ENCODE measurements at regions not wholly inside any gene's neighbourhood (a gene's known extent, or its start where the extent isn't known, plus 50 kb on each side); places are given as distances from the start of the nearest gene placed in this dataset.

DNA sequence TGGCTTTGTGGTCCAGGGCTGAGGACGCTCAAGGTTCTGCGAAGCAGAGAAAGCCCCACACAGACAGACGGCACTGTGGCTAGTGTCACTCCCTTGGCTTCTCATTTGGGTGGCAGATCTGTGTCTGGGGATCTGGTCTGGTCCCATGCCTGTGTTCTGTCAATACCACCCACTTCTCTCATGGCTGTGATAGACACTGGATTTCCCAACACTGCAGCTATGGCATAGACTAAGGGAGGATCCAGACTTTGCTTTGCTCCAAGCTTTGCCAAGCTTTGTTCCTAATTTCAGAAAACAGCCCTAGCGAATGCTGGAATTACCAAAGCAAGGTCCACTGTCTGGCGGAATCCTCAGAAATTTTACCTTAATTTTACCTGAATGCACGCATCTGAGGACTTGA is 62.1 kb downstream of the GADD45G start:
- no peak for DNase-seq (ENCODE audit: low spot score, unreplicated experiment)
- Mint-ChIP-seq H3K27ac (no peak overlapping the region), H3K27me3 (peaks cover 27% of the 10 kb centered on the region), H3K9me3 (ENCODE audit: low read depth) (no peaks in the 10 kb centered on the region), H3K4me3 (ENCODE audit: low read depth) (no peak overlapping the region), H3K36me3 (ENCODE audit: insufficient read depth) (no peaks in the 10 kb centered on the region), H3K4me1 (ENCODE audit: low read depth) (peaks cover 44% of the 10 kb centered on the region)
- TF ChIP-seq, protein P1, sequence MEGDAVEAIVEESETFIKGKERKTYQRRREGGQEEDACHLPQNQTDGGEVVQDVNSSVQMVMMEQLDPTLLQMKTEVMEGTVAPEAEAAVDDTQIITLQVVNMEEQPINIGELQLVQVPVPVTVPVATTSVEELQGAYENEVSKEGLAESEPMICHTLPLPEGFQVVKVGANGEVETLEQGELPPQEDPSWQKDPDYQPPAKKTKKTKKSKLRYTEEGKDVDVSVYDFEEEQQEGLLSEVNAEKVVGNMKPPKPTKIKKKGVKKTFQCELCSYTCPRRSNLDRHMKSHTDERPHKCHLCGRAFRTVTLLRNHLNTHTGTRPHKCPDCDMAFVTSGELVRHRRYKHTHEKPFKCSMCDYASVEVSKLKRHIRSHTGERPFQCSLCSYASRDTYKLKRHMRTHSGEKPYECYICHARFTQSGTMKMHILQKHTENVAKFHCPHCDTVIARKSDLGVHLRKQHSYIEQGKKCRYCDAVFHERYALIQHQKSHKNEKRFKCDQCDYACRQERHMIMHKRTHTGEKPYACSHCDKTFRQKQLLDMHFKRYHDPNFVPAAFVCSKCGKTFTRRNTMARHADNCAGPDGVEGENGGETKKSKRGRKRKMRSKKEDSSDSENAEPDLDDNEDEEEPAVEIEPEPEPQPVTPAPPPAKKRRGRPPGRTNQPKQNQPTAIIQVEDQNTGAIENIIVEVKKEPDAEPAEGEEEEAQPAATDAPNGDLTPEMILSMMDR (IDR thresholded peaks at IDR 0.05; ENCODE audit: unreplicated experiment) = no peak

DNA sequence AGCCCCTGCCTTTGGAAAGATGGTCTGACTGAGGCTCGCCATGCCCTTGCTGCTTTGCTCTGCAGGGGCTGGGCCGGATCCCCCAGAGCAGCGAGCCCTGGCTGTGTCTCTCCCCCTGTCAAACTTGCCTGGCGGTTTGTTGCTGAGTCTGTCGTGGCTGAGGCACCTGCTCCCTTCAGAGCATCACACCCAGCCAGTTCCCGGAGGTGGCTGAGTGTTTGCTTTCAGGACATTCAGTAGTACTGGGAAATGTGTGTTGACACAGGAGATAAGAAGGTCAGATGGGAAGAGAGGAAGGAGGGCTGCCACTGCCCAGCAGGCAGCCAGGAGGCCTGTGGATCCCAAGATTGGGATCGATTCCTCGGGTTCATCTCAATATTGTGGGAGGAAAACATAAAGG is 62.9 kb downstream of the GADD45G start:
- Mint-ChIP-seq H3K4me1 (ENCODE audit: low read depth) (peaks cover 39% of the 10 kb centered on the region), H3K27ac (peak overlapping the region; percentile 57), H3K4me3 (ENCODE audit: low read depth) (no peak overlapping the region), H3K27me3 (peaks cover 28% of the 10 kb centered on the region), H3K36me3 (ENCODE audit: insufficient read depth) (no peaks in the 10 kb centered on the region), H3K9me3 (ENCODE audit: low read depth) (no peaks in the 10 kb centered on the region)
- DNase-seq (ENCODE audit: low spot score, unreplicated experiment) = no peak
- TF ChIP-seq, protein P1 (IDR thresholded peaks at IDR 0.05; ENCODE audit: unreplicated experiment) = no peak

DNA sequence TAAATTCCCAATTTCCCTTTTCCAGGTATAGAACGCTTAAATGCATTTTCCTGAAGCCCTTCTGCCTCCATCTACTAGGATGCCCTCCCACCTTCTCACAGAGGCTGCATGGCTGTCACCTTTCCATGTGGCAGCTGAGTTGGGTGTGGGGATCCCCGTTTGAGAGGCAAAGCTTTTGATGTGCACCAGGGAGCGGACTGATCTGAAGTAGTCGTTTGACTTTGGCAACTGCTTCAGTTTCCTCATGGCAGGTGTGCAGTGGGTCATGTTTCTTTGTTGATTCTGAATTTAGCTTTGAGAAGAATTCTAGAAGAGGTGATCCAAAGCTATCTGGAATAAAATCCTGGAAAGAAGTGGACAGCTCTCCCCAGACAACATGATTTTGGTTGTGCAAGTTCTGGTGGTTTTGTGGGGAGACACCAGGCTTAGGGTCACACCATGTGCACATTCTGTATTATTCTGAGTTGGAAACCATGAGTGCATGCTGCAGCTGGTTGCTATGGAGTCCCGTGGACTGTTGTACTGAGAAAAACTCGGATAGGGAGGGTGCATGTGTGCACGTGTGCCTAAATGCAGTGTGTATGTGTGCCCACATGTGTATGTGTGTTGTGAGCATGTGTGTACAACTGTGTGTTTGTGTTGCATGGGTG is 63.5 kb downstream of the GADD45G start:
- Mint-ChIP-seq H3K4me3 (ENCODE audit: low read depth) (no peak overlapping the region), H3K27me3 (peaks cover 32% of the 10 kb centered on the region), H3K36me3 (ENCODE audit: insufficient read depth) (no peaks in the 10 kb centered on the region), H3K4me1 (ENCODE audit: low read depth) (peaks cover 38% of the 10 kb centered on the region), H3K9me3 (ENCODE audit: low read depth) (no peaks in the 10 kb centered on the region), H3K27ac (peak overlapping the region; percentile 57)
- TF ChIP-seq, protein P1 (IDR thresholded peaks at IDR 0.05; ENCODE audit: unreplicated experiment) = no peak
- DNase-seq (ENCODE audit: low spot score, unreplicated experiment) = no peak

DNA sequence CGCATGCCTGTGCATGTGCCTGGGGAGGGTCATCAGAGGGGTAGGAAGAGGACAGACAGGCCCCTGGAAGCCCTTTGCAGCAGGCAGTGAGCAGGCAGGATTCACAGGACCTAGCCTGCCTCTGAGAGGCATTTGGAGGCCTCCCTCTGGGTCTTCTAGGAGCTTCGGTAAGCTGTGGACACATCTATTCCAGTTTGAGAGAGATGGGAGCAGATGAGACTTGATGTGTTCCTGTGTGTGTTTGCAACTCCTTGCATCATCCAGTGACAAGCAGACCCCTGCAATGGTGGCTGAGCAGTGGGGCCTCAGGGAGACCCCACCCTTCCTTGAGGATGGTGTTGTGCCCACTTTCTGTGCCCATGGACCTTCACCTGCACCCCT is 64.0 kb downstream of the GADD45G start:
- no peak for DNase-seq (ENCODE audit: low spot score, unreplicated experiment)
- TF ChIP-seq, protein P1 (IDR thresholded peaks at IDR 0.05; ENCODE audit: unreplicated experiment) = no peak
- no peaks in the 10 kb centered on the region for H3K36me3 Mint-ChIP-seq (ENCODE audit: insufficient read depth)
- no peaks in the 10 kb centered on the region for H3K9me3 Mint-ChIP-seq (ENCODE audit: low read depth)
- H3K4me1 Mint-ChIP-seq (ENCODE audit: low read depth) = peaks cover 38% of the 10 kb centered on the region
- H3K27ac Mint-ChIP-seq = peak overlapping the region; percentile 17
- H3K27me3 Mint-ChIP-seq = peaks cover 32% of the 10 kb centered on the region
- H3K4me3 Mint-ChIP-seq (ENCODE audit: low read depth) = no peak overlapping the region

DNA sequence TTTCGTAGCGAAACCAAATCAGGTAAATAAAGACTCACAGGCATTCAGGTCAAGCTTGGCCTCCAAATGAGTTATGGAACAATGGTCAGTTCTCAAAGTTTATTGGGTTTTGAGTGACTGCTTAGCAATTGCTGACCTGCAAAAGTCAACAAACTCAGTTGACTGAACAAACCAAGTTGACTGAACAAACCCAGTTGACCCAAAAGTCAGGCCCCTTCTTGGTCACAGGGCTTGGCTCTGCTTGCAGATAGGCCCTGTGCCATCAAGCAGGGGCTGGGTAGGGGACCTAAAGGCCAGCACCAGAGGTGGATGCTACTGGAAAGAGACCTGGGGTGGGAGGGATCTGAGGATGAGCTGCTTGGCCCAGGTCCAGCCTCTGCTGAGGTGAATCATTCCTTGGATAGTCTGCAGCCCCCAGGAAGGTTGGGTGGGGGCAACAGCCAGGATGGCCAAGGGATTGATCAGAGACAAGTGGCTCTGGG is 64.6 kb downstream of the GADD45G start:
- Mint-ChIP-seq H3K4me1 (ENCODE audit: low read depth) (peaks cover 38% of the 10 kb centered on the region), H3K36me3 (ENCODE audit: insufficient read depth) (no peaks in the 10 kb centered on the region), H3K4me3 (ENCODE audit: low read depth) (no peak overlapping the region), H3K9me3 (ENCODE audit: low read depth) (no peaks in the 10 kb centered on the region), H3K27ac (no peak overlapping the region), H3K27me3 (peaks cover 32% of the 10 kb centered on the region)
- no peak for DNase-seq (ENCODE audit: low spot score, unreplicated experiment)
- TF ChIP-seq, protein P1 (IDR thresholded peaks at IDR 0.05; ENCODE audit: unreplicated experiment) = no peak
